ENCODE measurements at regions not wholly inside any gene's neighbourhood (a gene's known extent, or its start where the extent isn't known, plus 50 kb on each side); places are given as distances from the start of the nearest gene placed in this dataset.
"Not testable (repeated sequence)": the region's sequence is repeated elsewhere in the genome, so short reads cannot be mapped to it uniquely, and the experiment has no call there.

- Mint-ChIP-seq H3K4me1 (ENCODE audit: low read depth) (no peaks in the 10 kb centered on the region), H3K27me3 (peaks cover 3% of the 10 kb centered on the region)
- intact Hi-C loops (cut with micrococcal nuclease), result no loop called here
Measured at GRCh38 chr20:40006168-40006860, 682.7 kb downstream of the MAFB start.

GRCh38 chr20:40004092-40004491 lies 684.9 kb downstream of the MAFB start:
- H3K27ac Mint-ChIP-seq; DNase-seq; CTCF ChIA-PET; H3K9me3 Mint-ChIP-seq; H3K36me3 Mint-ChIP-seq (ENCODE audit: low read depth); ATAC-seq; POLR2A ChIA-PET; intact Hi-C loops (cut with micrococcal nuclease); H3K4me1 Mint-ChIP-seq (ENCODE audit: low read depth); H3K27me3 Mint-ChIP-seq; H3K4me3 Mint-ChIP-seq: not testable (repeated sequence)

More at GRCh38 chr20:40006168-40006860, 682.7 kb downstream of the MAFB start:
- ATAC-seq (no peak), DNase-seq (no peak)
- CTCF ChIA-PET, result no interaction called here
- POLR2A ChIA-PET, result no interaction called here
- no peaks in the 10 kb centered on the region for H3K9me3 Mint-ChIP-seq
- H3K27ac Mint-ChIP-seq, result no peak overlapping the region
- no peak overlapping the region for H3K4me3 Mint-ChIP-seq
- H3K36me3 Mint-ChIP-seq (ENCODE audit: low read depth), result no peaks in the 10 kb centered on the region
- TF ChIP-seq CTCF (IDR thresholded peaks at IDR 0.05), result no peak

DNA sequence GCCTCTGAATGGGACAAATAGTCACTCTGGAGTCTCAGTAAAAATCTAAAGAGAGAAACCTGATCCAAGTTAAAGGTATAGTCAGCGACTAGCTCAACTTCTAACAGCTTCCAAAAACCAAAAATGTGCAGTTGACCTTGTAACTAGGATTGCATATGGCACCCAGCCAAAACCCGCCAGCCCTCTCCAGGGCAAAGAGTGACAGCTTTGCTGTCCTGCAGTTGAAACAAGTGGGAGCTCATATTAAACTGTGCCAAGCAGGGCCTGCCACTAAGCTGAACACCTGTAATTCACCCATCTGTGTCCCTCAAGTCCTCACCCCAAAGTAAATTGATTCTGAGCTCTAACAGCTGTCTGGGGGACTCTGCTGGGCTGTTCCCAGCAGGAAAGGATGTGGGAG lies 695.3 kb downstream of the MAFB start:
- H3K27me3 Mint-ChIP-seq, result peaks cover 2% of the 10 kb centered on the region
- ATAC-seq (no peak), DNase-seq (no peak)
- ChIA-PET CTCF (no interaction called here), POLR2A (no interaction called here)
- H3K36me3 Mint-ChIP-seq (ENCODE audit: low read depth), result no peaks in the 10 kb centered on the region
- H3K4me1 Mint-ChIP-seq (ENCODE audit: low read depth), result no peaks in the 10 kb centered on the region
- TF ChIP-seq CTCF (IDR thresholded peaks at IDR 0.05), result no peak
- H3K9me3 Mint-ChIP-seq, result peaks cover 9% of the 10 kb centered on the region
- intact Hi-C loops (cut with micrococcal nuclease), result no loop called here
- no peak overlapping the region for H3K4me3 Mint-ChIP-seq
- no peak overlapping the region for H3K27ac Mint-ChIP-seq

DNA sequence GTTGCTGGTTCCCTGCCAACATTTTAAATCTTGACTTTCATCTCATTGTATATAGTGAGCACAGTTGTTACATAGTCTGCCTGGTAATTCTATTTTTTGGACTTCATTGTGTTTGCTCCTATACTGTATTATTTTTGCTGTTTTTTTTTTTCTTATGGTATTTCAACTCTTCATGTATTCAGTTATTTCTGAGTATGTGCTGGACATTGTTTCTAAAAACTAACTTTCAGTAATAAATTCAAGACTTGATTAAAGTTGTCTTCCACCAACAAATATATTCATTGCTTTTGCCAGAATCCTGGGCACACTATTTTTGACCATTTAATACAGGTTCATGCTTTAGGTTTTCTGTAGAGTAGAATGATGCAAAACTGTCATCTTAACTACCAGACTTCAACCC lies 698.3 kb downstream of the MAFB start:
- no peak for ATAC-seq
- H3K27ac Mint-ChIP-seq, result no peak overlapping the region
- intact Hi-C loops (cut with micrococcal nuclease), result no loop called here
- TF ChIP-seq CTCF (IDR thresholded peaks at IDR 0.05), result no peak
- H3K4me1 Mint-ChIP-seq (ENCODE audit: low read depth), result no peaks in the 10 kb centered on the region
- no peaks in the 10 kb centered on the region for H3K36me3 Mint-ChIP-seq (ENCODE audit: low read depth)
- CTCF ChIA-PET, result no interaction called here
- peaks cover 2% of the 10 kb centered on the region for H3K27me3 Mint-ChIP-seq
- no peak for DNase-seq
- peaks cover 7% of the 10 kb centered on the region for H3K9me3 Mint-ChIP-seq
- H3K4me3 Mint-ChIP-seq, result no peak overlapping the region
- POLR2A ChIA-PET, result no interaction called here

- intact Hi-C loops (cut with micrococcal nuclease), result no loop called here
- Mint-ChIP-seq H3K27me3 (peaks cover 3% of the 10 kb centered on the region), H3K4me3 (no peak overlapping the region), H3K27ac (no peak overlapping the region), H3K4me1 (ENCODE audit: low read depth) (no peaks in the 10 kb centered on the region), H3K9me3 (peaks cover 7% of the 10 kb centered on the region), H3K36me3 (ENCODE audit: low read depth) (no peaks in the 10 kb centered on the region)
- ATAC-seq, result no peak
- DNase-seq, result no peak
- ChIA-PET CTCF (no interaction called here), POLR2A (no interaction called here)
- no peak for TF ChIP-seq CTCF (IDR thresholded peaks at IDR 0.05)
Measured at GRCh38 chr20:39988991-39989390, 700.0 kb downstream of the MAFB start.

All from activated CD8-positive, alpha-beta T cell treated with anti-CD3 and anti-CD28 coated beads for 36 hours (primary cell).